Stimulated activated naive B cell treated with anti-CD40 and anti-IgM and Interleukin-4, amounts not matched to agents 10 μg/mL and 1 μg/mL and 100 μg/mL, for 72 hours (primary cell): ENCODE measurements at regions not wholly inside any gene's neighbourhood (a gene's known extent, or its start where the extent isn't known, plus 50 kb on each side); places are given as distances from the start of the nearest gene placed in this dataset.

Experiments used
- ATAC-seq, 2 donors: fragments of 150-1000 bp; cut with Tn5 transposase; replicated peaks; 2 replicates each; pipeline ENCODE4 v1.10.0; 2021; ENCODE audit warnings: moderate library complexity in 1 of 2
- DNase-seq: peaks from one replicate; pipeline ENCODE4 v3.0.0; 2021
- H3K27ac Mint-ChIP-seq: one replicate; pipeline ENCODE4 v1.8.0; 2022; ENCODE audit warnings: mild to moderate bottlenecking, mixed read lengths
- H3K27me3 Mint-ChIP-seq, 2 donors: one replicate each; pipeline ENCODE4 v1.8.0; 2022; ENCODE audit warnings: mixed read lengths in 2 of 2
- H3K36me3 Mint-ChIP-seq, 2 donors: one replicate each; pipeline ENCODE4 v1.8.0; 2022; ENCODE audit warnings: mixed read lengths in 2 of 2, mild to moderate bottlenecking in 1 of 2
- H3K4me1 Mint-ChIP-seq, 2 donors: one replicate each; pipeline ENCODE4 v1.8.0; 2022; ENCODE audit warnings: mixed read lengths in 2 of 2, mild to moderate bottlenecking in 1 of 2
- H3K4me3 Mint-ChIP-seq, 2 donors: one replicate each; pipeline ENCODE4 v1.8.0; 2022; ENCODE audit warnings: mild to moderate bottlenecking in 2 of 2, mixed read lengths in 2 of 2, moderate library complexity in 1 of 2
- H3K9me3 Mint-ChIP-seq, 2 donors: one replicate each; pipeline ENCODE4 v1.8.0; 2022; ENCODE audit warnings: mixed read lengths in 2 of 2, mild to moderate bottlenecking in 1 of 2

- ATAC-seq (no peak), DNase-seq (no peak)
- H3K4me3 Mint-ChIP-seq = no peak overlapping the region
- no peak overlapping the region for H3K27ac Mint-ChIP-seq
- H3K4me1 Mint-ChIP-seq = no peaks in the 10 kb centered on the region
- H3K27me3 Mint-ChIP-seq = peaks cover 0 to 4% of the 10 kb centered on the region in 2 donors
- peaks cover 0 to 5% of the 10 kb centered on the region in 2 donors for H3K9me3 Mint-ChIP-seq
- no peaks in the 10 kb centered on the region for H3K36me3 Mint-ChIP-seq
Observed at GRCh38 chr9:17005056-17005823, 129.6 kb upstream of the CNTLN start.

GRCh38 chr9:17004500-17004899 lies 130.3 kb upstream of the CNTLN start:
- peaks cover 0 to 4% of the 10 kb centered on the region in 2 donors for H3K27me3 Mint-ChIP-seq
- H3K36me3 Mint-ChIP-seq = no peaks in the 10 kb centered on the region
- ATAC-seq (no peak), DNase-seq (no peak)
- H3K9me3 Mint-ChIP-seq = peaks cover 0 to 5% of the 10 kb centered on the region in 2 donors
- no peak overlapping the region for H3K27ac Mint-ChIP-seq
- no peaks in the 10 kb centered on the region for H3K4me1 Mint-ChIP-seq
- no peak overlapping the region for H3K4me3 Mint-ChIP-seq

DNA sequence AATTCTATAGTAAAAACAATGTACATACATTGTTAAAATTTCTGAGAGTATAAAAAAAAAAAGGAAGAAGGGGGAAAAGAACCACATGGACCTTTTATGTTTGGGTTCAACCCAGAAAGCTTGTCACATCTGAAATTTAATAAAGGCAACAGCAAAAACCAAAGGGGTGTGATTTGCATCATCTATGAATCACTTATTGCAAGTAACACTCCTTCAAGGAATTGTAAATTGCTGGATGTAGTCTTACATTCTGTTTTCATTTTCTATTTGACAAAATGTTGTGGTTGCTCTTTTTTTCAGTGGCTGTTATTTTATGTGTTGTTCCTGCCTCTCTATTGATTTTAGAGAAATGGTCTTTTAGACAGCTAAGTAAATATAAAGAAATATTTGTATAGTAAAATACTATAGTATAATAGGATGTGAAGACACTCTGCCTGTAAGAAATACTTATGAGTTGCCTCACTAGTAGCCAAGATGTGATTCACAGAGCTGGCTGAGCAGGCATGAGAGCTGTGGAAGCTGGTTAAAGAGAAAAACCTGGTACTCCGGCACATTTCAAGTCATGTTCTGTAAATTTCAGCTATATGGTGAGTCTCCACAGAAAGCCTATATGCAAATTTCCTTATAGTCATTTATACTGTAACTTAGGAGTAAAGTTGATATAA lies 131.1 kb upstream of the CNTLN start:
- Mint-ChIP-seq H3K27ac (no peak overlapping the region), H3K4me1 (no peaks in the 10 kb centered on the region), H3K27me3 (peaks cover 0 to 4% of the 10 kb centered on the region in 2 donors), H3K4me3 (no peak overlapping the region), H3K9me3 (peaks cover 2 to 5% of the 10 kb centered on the region in 2 donors), H3K36me3 (no peaks in the 10 kb centered on the region)
- no peak for ATAC-seq
- DNase-seq = no peak

- no peak for DNase-seq
- H3K4me3 Mint-ChIP-seq = no peak overlapping the region
Observed at GRCh38 chr9:16996901-16997491, 126.5 kb upstream of the BNC2 start.

DNA sequence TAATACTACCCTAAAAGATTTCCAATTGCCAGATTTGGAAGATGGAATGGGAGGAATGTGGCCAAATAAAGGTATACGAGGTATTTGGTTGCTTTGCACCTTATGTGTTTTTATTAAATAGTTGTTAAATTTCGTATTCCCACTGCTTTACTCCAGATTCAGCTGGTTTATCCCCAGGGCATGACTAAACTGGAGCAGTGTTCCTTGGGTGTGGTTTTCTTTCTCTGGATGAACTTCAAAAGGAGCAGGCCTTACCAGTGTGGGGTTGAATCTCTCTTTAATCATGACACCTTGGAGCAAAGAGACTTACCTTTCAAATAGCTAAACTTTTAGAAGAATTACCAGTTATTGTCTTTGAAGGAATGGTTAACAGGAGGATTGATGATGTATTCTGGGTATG lies 121.7 kb upstream of the BNC2 start:
- DNase-seq (no peak), ATAC-seq (no peak)
- no peaks in the 10 kb centered on the region for H3K4me1 Mint-ChIP-seq
- H3K36me3 Mint-ChIP-seq = no peaks in the 10 kb centered on the region
- no peaks in the 10 kb centered on the region for H3K27me3 Mint-ChIP-seq
- no peak overlapping the region for H3K4me3 Mint-ChIP-seq
- peaks cover 9 to 14% of the 10 kb centered on the region in 2 donors for H3K9me3 Mint-ChIP-seq
- no peak overlapping the region for H3K27ac Mint-ChIP-seq

More at GRCh38 chr9:16996901-16997491, 126.5 kb upstream of the BNC2 start:
- no peak overlapping the region for H3K27ac Mint-ChIP-seq
- no peak for ATAC-seq
- peaks cover 12 to 14% of the 10 kb centered on the region in 2 donors for H3K9me3 Mint-ChIP-seq
- no peaks in the 10 kb centered on the region for H3K36me3 Mint-ChIP-seq
- no peaks in the 10 kb centered on the region for H3K4me1 Mint-ChIP-seq
- H3K27me3 Mint-ChIP-seq = peaks cover 0 to 3% of the 10 kb centered on the region in 2 donors

- Mint-ChIP-seq H3K27ac (no peak overlapping the region), H3K9me3 (no peaks in the 10 kb centered on the region), H3K27me3 (no peaks in the 10 kb centered on the region), H3K4me3 (no peak overlapping the region), H3K4me1 (no peaks in the 10 kb centered on the region), H3K36me3 (no peaks in the 10 kb centered on the region)
- no peak for DNase-seq
- ATAC-seq = no peak
Observed at GRCh38 chr9:16987026-16987425, 116.6 kb upstream of the BNC2 start.

DNA sequence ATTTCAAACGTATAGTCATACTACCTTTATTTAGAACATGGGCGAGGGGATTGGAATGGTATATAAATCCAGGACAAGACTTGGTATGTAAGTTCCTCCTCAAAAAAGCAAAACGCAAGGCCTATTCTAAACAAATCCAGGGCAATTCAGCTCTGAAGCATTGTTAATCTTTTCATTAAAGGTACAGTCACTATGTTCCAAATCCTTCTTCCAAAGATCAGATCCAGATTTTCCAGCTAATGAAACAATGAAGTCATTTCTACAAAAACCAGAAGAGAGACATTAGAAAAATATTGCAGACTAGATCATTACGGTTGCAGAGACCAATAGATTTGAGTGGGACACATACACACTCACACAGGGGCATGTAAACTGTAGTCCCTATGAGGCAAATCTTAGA lies 116.1 kb upstream of the BNC2 start:
- DNase-seq = no peak
- no peak overlapping the region for H3K27ac Mint-ChIP-seq
- no peaks in the 10 kb centered on the region for H3K9me3 Mint-ChIP-seq
- H3K36me3 Mint-ChIP-seq = no peaks in the 10 kb centered on the region
- no peaks in the 10 kb centered on the region for H3K27me3 Mint-ChIP-seq
- ATAC-seq = no peak
- no peaks in the 10 kb centered on the region for H3K4me1 Mint-ChIP-seq
- H3K4me3 Mint-ChIP-seq = no peak overlapping the region

DNA sequence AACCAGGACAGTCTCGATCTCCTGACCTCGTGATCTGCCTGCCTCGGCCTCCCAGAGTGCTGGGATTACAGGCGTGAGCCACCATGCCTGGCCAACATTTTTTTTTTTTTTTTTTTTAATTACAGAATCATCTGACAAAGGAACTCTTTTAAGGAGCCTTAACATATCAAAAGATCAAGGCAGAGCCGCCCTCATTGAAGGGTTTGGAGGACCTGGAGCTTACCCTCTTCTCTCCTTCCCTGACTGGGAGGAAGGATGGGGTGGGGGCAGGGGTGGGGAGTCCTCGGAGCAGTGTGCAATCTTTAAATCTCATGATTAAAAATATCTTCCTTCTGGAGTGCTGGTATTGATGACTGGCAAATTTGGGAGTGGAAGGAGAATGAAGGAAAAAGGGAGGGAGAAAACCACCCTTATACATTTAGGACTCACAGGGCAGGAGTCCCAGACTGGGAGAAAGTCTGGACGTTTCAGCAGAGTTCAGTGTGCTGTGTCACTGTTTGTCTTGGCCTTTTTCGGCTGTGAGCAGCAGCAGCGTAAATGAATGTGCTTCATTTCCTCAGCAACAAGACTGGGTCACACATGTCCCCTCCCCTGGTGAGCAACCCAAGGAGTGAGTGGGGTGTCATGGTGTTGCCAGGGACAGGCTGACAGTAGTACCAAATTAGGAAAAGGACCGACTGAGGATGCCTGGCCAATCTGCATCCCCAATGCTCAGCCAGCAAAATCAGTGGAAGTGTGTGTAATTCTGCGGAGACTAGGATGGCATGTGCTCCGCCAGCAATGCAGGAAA lies 115.3 kb upstream of the BNC2 start:
- DNase-seq = no peak
- Mint-ChIP-seq H3K9me3 (peaks cover 0 to 2% of the 10 kb centered on the region in 2 donors), H3K27ac (no peak overlapping the region)

DNA sequence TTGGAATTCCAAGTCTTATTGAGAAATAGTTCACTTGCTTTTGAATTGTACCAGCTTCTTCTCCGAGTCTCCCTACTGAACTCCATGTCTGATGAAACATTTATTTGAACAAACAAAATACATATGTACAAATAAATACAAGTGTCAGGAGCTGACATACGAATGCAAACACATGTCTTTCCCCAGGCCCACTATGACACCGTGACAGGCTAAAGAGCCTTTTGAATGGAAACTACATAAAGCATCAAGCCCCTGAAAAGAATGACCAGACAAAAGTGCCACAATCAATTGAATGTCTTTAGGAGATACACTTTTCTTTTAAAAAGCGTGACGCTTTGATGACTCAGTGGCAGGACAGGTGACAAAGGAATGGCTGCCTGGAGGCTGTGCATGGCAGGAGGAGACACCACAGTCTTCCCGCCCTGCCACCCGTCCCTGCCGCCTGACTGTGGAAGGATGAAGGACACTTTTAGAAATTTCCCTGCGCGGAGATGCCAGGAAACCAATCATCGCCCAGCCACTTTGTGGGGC lies 112.4 kb upstream of the BNC2 start:
- no peak overlapping the region for H3K27ac Mint-ChIP-seq
- no peaks in the 10 kb centered on the region for H3K27me3 Mint-ChIP-seq
- no peak overlapping the region for H3K4me3 Mint-ChIP-seq
- no peak for ATAC-seq
- H3K9me3 Mint-ChIP-seq = peaks cover 0 to 2% of the 10 kb centered on the region in 2 donors
- no peak for DNase-seq
- H3K36me3 Mint-ChIP-seq = no peaks in the 10 kb centered on the region
- no peaks in the 10 kb centered on the region for H3K4me1 Mint-ChIP-seq

More for the DNA sequence above, 115.3 kb upstream of the BNC2 start:
- Mint-ChIP-seq H3K36me3 (no peaks in the 10 kb centered on the region), H3K4me3 (no peak overlapping the region), H3K27me3 (no peaks in the 10 kb centered on the region), H3K4me1 (no peaks in the 10 kb centered on the region)
- ATAC-seq = no peak

GRCh38 chr9:16976427-16976826 lies 106.0 kb upstream of the BNC2 start:
- DNase-seq = no peak
- H3K27ac Mint-ChIP-seq = no peak overlapping the region
- H3K9me3 Mint-ChIP-seq = peaks cover 8 to 11% of the 10 kb centered on the region in 2 donors
- no peaks in the 10 kb centered on the region for H3K4me1 Mint-ChIP-seq
- no peak for ATAC-seq
- no peak overlapping the region for H3K4me3 Mint-ChIP-seq
- H3K36me3 Mint-ChIP-seq = no peaks in the 10 kb centered on the region
- H3K27me3 Mint-ChIP-seq = no peaks in the 10 kb centered on the region

GRCh38 chr9:16974436-16974835 lies 104.0 kb upstream of the BNC2 start:
- ATAC-seq (no peak), DNase-seq (no peak)
- no peaks in the 10 kb centered on the region for H3K27me3 Mint-ChIP-seq
- no peak overlapping the region for H3K4me3 Mint-ChIP-seq
- H3K36me3 Mint-ChIP-seq = no peaks in the 10 kb centered on the region
- peaks cover 6 to 11% of the 10 kb centered on the region in 2 donors for H3K9me3 Mint-ChIP-seq
- no peak overlapping the region for H3K27ac Mint-ChIP-seq
- H3K4me1 Mint-ChIP-seq = no peaks in the 10 kb centered on the region

- Mint-ChIP-seq H3K36me3 (no peaks in the 10 kb centered on the region), H3K9me3 (peaks cover 9 to 11% of the 10 kb centered on the region in 2 donors), H3K4me3 (no peak overlapping the region), H3K27me3 (no peaks in the 10 kb centered on the region), H3K27ac (no peak overlapping the region), H3K4me1 (no peaks in the 10 kb centered on the region)
- DNase-seq = no peak
- no peak for ATAC-seq
Observed at GRCh38 chr9:16970321-16970720, 99.9 kb upstream of the BNC2 start.

DNA sequence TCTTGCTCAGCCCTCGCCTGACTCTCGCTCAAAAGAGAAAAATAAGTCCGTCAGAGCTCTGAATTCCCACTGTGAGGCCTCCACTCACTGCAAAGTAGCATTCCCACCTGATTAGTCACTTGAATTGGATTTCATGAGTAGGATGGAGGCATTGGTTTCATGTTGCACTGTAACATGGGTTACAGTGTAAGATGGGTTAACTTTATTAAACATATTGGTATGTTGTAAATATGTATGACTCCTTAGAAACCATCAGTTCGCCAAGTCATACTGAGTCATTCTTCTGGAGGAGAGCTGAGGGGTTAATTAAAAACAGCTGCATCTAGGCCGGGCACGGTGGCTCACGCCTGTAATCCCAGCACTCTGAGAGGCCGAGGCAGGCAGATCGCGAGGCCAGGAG lies 93.8 kb upstream of the BNC2 start:
- Mint-ChIP-seq H3K4me3 (no peak overlapping the region), H3K36me3 (peaks cover 0 to 2% of the 10 kb centered on the region in 2 donors), H3K27ac (no peak overlapping the region), H3K9me3 (peaks cover 5 to 8% of the 10 kb centered on the region in 2 donors), H3K27me3 (no peaks in the 10 kb centered on the region), H3K4me1 (no peaks in the 10 kb centered on the region)
- no peak for DNase-seq
- ATAC-seq = no peak

DNA sequence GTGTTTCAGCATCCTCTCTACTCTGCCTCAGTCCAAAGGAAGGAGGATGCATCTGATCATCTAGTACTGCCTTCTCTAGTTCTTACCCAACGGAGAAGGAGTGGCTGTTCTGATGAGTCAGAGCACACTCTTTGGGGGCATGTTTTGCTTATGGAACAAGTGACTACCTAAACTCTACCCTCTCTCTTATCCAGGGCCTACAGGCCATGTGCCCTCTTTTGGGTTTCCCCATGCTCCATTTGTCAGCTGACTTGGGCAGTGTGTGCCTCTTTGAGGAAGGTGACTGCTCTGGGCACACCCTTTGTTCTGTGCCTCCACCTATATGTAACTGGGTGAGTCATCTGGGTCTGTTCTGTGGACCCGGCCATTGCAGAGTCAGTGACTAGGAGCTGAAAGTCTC lies 89.6 kb upstream of the BNC2 start:
- Mint-ChIP-seq H3K36me3 (peaks cover 0 to 2% of the 10 kb centered on the region in 2 donors), H3K4me3 (no peak overlapping the region), H3K27ac (no peak overlapping the region), H3K9me3 (peaks cover 5 to 10% of the 10 kb centered on the region in 2 donors), H3K27me3 (no peaks in the 10 kb centered on the region), H3K4me1 (no peaks in the 10 kb centered on the region)
- no peak for DNase-seq
- ATAC-seq = peak; percentile 39
